Astrocyte of the cerebellum (primary cell): ENCODE measurements at regions not wholly inside any gene's neighbourhood (a gene's known extent, or its start where the extent isn't known, plus 50 kb on each side); places are given as distances from the start of the nearest gene placed in this dataset.

Experiments used
- DNase-seq: peaks from one replicate; pipeline ENCODE4 v3.0.0-alpha.2; 2011; ENCODE audit warnings: low read depth
- H3K4me3 ChIP-seq: 2 replicates; pipeline ENCODE4 v1.5.1; 2011; ENCODE audit warnings: mild to moderate bottlenecking, low read depth, low read length, moderate library complexity
- in situ Hi-C: cut with HindIII; loops from 2 replicates; pipeline ENCODE4 v1.10.0; 2017; ENCODE audit warnings: low sequenced_read_pairs
- TF ChIP-seq, protein P1 (sequence below): IDR thresholded peaks from 2 replicates; pipeline ENCODE4 v1.5.1; 2012; ENCODE audit warnings: low read length, low read depth, moderate library complexity, mild to moderate bottlenecking; ENCODE audit errors: missing control alignments

DNA sequence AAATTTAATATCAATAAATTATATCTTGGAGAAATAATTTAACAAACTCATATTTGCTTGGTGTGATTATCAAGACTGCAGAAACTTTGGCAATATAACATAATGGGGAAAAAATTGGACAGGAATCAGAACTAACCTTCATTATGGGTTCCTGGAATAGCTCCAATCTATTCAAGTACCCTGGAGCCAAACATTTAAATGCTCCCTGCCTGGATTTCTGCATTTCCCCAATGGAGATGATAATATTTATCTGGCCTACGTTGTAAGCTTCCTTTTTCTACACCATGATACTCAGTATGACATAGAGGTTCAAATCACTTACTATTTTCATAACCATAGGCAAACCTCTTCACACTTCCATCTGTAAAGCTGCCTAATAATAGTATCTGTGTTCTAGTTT lies 326.8 kb downstream of the TRIML1 start:
- TF ChIP-seq, protein P1, sequence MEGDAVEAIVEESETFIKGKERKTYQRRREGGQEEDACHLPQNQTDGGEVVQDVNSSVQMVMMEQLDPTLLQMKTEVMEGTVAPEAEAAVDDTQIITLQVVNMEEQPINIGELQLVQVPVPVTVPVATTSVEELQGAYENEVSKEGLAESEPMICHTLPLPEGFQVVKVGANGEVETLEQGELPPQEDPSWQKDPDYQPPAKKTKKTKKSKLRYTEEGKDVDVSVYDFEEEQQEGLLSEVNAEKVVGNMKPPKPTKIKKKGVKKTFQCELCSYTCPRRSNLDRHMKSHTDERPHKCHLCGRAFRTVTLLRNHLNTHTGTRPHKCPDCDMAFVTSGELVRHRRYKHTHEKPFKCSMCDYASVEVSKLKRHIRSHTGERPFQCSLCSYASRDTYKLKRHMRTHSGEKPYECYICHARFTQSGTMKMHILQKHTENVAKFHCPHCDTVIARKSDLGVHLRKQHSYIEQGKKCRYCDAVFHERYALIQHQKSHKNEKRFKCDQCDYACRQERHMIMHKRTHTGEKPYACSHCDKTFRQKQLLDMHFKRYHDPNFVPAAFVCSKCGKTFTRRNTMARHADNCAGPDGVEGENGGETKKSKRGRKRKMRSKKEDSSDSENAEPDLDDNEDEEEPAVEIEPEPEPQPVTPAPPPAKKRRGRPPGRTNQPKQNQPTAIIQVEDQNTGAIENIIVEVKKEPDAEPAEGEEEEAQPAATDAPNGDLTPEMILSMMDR, result no peak
- no peak for DNase-seq
- in situ Hi-C loops, result no loop called here
- no peak overlapping the region for H3K4me3 ChIP-seq

DNA sequence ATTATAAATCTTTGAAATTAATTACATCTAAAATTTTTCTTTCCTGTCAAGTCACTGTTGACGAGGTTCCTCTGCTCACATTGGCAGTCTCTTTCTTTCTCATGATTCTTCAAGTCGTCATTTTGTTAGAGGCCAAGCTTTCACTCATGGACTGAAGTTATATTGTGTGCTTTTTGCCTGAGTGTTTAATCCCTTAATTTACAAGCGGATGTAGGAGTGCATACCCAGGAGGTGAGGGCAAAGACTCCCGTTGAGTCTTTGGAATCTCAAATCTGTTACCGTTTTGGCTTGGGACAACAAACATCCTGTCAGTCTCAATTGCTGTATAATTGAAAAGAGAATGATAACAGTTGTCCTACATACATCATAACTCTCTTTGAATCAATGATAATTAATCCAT lies 345.0 kb downstream of the TRIML1 start:
- DNase-seq, result no peak
- H3K4me3 ChIP-seq, result no peak overlapping the region
- TF ChIP-seq, protein P1, result no peak
- in situ Hi-C loops, result no loop called here

DNA sequence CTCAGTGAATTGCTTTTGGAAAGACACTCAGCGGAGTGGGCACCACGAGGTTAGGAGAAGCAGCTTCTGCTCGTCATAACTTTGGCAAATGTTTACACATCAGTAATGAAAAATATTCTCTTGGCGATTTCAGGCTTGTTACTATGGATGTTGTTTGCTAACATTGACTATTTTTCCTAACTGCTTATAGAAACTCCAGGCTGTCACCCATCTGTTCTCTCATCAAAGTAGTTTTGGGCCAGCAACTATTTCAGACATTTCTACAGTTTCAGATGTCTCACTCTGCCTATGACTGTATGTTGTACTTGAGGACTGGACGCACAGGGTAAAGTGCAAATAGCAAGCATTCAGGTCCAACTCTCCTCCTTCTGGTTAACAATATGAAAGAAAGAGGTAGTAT lies 346.7 kb downstream of the TRIML1 start:
- in situ Hi-C loops, result no loop called here
- no peak overlapping the region for H3K4me3 ChIP-seq
- DNase-seq, result no peak
- TF ChIP-seq, protein P1, result no peak

DNA sequence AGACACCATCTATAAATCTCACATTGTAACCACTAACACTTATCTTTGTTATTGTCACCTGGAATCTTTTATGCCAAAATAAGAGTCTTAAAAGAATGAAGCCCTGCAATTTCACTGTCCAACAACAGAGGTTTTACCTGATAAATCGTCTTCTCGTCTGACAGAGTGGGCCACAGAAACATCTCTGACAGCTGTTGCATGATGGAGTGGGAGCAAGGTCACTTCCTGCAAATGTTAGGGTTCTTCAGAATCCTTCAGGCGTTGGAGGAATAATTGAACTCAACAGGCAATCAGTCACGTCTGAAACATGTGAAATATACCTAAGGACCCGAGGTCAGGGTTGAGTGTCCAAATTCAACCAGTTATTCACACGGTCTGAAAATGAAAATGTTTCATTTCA lies 353.6 kb downstream of the TRIML1 start:
- H3K4me3 ChIP-seq, result no peak overlapping the region
- in situ Hi-C loops, result no loop called here
- no peak for DNase-seq
- TF ChIP-seq, protein P1, result no peak

DNA sequence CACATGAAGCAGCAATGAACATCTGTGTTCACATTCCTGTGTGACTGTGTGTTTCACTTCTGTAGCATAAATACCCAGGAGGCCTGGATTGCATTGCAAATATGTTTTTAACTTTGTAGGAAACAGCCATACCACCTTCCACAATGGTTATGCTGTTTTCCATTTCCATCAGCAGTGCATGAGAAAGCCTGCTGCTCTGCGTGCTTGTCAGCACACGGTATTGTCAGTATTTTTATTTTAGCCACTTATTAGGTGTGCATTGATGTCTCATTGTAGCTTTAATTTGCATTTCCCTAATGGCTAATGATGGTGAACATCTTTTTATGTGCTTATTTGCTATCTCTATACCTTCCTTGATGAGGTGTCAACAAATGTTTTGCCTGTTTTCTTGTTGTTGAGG lies 355.9 kb downstream of the TRIML1 start:
- in situ Hi-C loops, result no loop called here

DNA sequence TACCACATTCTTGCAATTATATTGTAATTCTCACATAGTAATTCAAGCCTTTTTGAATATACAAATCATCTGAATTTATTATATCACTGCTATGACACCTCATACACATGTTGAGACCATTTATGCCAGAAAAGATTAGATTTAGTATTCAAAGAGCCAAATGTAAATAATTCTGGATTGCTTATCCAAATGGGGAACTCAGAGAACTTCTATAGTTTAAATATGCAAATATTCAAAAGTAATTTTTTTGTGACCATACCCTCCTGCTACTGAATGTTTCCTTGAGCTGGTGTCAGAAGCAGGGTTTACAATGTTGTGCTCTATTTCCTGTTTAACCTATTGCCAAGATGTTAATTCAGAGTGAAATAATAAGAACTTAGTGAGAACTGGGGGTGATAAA lies 372.2 kb downstream of the TRIML1 start:
- in situ Hi-C loops, result no loop called here
- TF ChIP-seq, protein P1, result no peak
- no peak for DNase-seq
- H3K4me3 ChIP-seq, result no peak overlapping the region

More for the DNA sequence above, 355.9 kb downstream of the TRIML1 start:
- DNase-seq, result no peak
- TF ChIP-seq, protein P1, result no peak
- H3K4me3 ChIP-seq, result no peak overlapping the region

DNA sequence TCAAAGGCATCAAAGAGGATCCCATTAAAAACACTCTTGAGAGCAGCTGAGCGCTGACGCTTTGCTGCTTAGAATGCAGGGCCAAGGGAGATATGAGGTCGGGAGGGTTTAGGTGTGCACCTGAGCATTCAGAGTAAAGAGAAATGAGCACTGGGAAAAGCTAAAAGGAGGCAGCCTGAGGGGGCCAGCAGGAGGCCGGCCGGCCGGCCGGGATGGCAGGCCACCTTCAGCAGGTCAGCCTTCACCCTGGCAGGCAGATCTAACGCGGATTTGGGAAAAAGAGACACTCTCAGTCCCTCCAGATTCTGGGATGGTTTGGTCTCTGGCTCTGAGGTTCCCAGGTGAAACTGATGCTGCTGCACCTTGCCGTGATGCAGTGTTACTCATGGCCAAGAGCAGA lies 393.5 kb downstream of the TRIML1 start:
- H3K4me3 ChIP-seq, result no peak overlapping the region
- DNase-seq, result no peak
- in situ Hi-C loops, result no loop called here
- TF ChIP-seq, protein P1, result no peak
